ENCODE measurements at regions not wholly inside any gene's neighbourhood (a gene's known extent, or its start where the extent isn't known, plus 50 kb on each side); places are given as distances from the start of the nearest gene placed in this dataset.
A peak's percentile ranks its signal among the peaks of the same experiment; 100 is the strongest.

DNA sequence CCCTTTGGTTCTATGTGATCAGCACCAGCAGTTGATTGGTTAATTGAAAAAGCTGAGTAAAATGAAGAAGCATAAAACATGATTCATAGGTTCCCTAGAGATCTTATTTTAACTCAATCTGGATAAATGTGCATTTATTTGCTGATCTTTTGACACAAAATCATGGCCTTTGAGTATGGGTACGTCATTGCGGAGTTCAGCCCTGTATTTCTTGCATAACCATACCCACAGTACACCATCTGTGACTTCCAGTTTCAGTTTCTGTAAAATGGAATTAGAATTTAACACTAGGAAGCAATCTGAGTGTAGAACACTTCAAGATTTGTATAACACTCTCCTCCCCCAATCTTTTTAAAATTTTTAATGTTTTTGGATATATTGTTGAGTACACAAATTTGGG is 358.2 kb downstream of the DDX10 start:
- Histone ChIP-seq H3K36me3 (ENCODE audit: control insufficient read depth, insufficient read depth, low read length) (no peaks in the 10 kb centered on the region), H3K4me3 (ENCODE audit: low read depth, low read length) (no peak overlapping the region), H3K27me3 (ENCODE audit: control insufficient read depth, insufficient read depth, low read length) (no peaks in the 10 kb centered on the region)
- TF ChIP-seq, protein P1, sequence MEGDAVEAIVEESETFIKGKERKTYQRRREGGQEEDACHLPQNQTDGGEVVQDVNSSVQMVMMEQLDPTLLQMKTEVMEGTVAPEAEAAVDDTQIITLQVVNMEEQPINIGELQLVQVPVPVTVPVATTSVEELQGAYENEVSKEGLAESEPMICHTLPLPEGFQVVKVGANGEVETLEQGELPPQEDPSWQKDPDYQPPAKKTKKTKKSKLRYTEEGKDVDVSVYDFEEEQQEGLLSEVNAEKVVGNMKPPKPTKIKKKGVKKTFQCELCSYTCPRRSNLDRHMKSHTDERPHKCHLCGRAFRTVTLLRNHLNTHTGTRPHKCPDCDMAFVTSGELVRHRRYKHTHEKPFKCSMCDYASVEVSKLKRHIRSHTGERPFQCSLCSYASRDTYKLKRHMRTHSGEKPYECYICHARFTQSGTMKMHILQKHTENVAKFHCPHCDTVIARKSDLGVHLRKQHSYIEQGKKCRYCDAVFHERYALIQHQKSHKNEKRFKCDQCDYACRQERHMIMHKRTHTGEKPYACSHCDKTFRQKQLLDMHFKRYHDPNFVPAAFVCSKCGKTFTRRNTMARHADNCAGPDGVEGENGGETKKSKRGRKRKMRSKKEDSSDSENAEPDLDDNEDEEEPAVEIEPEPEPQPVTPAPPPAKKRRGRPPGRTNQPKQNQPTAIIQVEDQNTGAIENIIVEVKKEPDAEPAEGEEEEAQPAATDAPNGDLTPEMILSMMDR (IDR thresholded peaks at IDR 0.05; ENCODE audit: insufficient read depth, low read depth, low read length): no peak
- CTCF ChIA-PET: interaction anchor here (1.1 kb wide), 1 partner anchor 40 kb away, joined by 3 read pairs; no protein-coding TSS in a partner anchor
- DNase-seq (ENCODE audit: low read depth): no peak
- POLR2A ChIA-PET: no interaction called here

DNA sequence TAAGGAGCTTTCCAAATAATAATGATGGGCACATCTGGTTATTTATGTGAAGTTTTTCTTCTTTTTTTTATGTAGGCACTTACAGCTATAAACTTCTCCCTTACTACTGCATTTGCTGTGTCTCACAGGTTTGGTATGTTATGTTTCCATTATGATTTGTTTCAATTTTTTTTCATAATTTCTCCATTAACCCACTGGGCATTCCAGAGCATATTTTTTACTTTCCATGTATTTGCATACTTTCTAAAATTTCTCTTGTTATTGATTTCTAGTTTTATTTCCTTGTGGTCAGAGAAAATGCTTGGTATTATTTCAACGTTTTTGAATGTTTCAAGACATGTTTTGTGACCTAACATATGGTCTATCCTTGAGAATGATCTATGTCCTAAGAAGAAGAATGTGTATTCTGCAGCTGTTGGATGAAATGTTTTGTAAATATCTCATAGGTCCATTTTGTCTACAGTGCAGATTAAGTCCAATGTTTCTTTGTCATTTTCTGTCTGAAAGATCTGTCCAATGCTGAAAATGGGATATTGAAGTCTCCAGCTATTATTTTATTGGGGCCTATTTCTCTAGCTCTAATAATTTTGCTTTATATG is 362.1 kb downstream of the DDX10 start:
- ChIA-PET POLR2A (no interaction called here), CTCF (interaction anchor here (1.0 kb wide), 1 partner anchor 21 kb away, joined by 4 read pairs; no protein-coding TSS in a partner anchor)
- no peaks in the 10 kb centered on the region for H3K36me3 ChIP-seq (ENCODE audit: control insufficient read depth, insufficient read depth, low read length)
- no peak overlapping the region for H3K4me3 ChIP-seq (ENCODE audit: low read depth, low read length)
- DNase-seq (ENCODE audit: low read depth): peak; percentile 32
- TF ChIP-seq, protein P1 (IDR thresholded peaks at IDR 0.05; ENCODE audit: insufficient read depth, low read depth, low read length): no peak
- H3K27me3 ChIP-seq (ENCODE audit: control insufficient read depth, insufficient read depth, low read length): no peaks in the 10 kb centered on the region

DNA sequence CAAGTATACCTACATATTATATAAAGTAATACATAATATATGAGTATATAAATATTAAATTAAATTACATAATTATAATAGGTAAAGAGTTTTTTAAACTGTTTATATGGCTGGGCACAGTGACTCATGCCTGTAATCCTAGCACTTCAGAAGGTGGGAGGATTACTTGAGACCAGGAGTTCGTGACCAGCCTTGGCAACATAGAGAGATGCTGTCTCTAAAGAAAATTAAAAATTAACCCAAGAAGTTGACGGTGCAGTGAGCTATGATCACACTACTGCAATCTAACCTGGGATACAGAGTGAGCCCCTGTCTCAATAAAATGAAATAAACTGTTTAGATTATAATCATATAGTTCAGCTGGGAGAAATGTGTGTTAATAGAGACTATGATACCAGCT is 363.0 kb downstream of the DDX10 start:
- Histone ChIP-seq H3K36me3 (ENCODE audit: control insufficient read depth, insufficient read depth, low read length) (no peaks in the 10 kb centered on the region), H3K27me3 (ENCODE audit: control insufficient read depth, insufficient read depth, low read length) (no peaks in the 10 kb centered on the region), H3K4me3 (ENCODE audit: low read depth, low read length) (no peak overlapping the region)
- TF ChIP-seq, protein P1 (IDR thresholded peaks at IDR 0.05; ENCODE audit: insufficient read depth, low read depth, low read length): no peak
- DNase-seq (ENCODE audit: low read depth): no peak
- ChIA-PET CTCF (interaction anchor here (0.6 kb wide), 1 partner anchor 310 kb away, joined by 3 read pairs; no protein-coding TSS in a partner anchor), POLR2A (no interaction called here)

GRCh38 chr11:109029927-109030326 is 365.1 kb downstream of the DDX10 start:
- POLR2A ChIA-PET: no interaction called here
- H3K27me3 ChIP-seq (ENCODE audit: control insufficient read depth, insufficient read depth, low read length): no peaks in the 10 kb centered on the region
- TF ChIP-seq, protein P1 (IDR thresholded peaks at IDR 0.05; ENCODE audit: insufficient read depth, low read depth, low read length): no peak
- no peak for DNase-seq (ENCODE audit: low read depth)
- H3K36me3 ChIP-seq (ENCODE audit: control insufficient read depth, insufficient read depth, low read length): no peaks in the 10 kb centered on the region
- H3K4me3 ChIP-seq (ENCODE audit: low read depth, low read length): no peak overlapping the region
- CTCF ChIA-PET: no interaction called here

- H3K27me3 ChIP-seq (ENCODE audit: control insufficient read depth, insufficient read depth, low read length): no peaks in the 10 kb centered on the region
- ChIA-PET CTCF (no interaction called here), POLR2A (no interaction called here)
- H3K36me3 ChIP-seq (ENCODE audit: control insufficient read depth, insufficient read depth, low read length): no peaks in the 10 kb centered on the region
- H3K4me3 ChIP-seq (ENCODE audit: low read depth, low read length): no peak overlapping the region
- peak; percentile 33 for DNase-seq (ENCODE audit: low read depth)
- TF ChIP-seq, protein P1 (IDR thresholded peaks at IDR 0.05; ENCODE audit: insufficient read depth, low read depth, low read length): no peak
Measured at GRCh38 chr11:109033627-109034338, 368.9 kb downstream of the DDX10 start.

Measured in BJ (cell line).